Left kidney (tissue), 1 donor: ENCODE measurements at regions not wholly inside any gene's neighbourhood (a gene's known extent, or its start where the extent isn't known, plus 50 kb on each side); places are given as distances from the start of the nearest gene placed in this dataset.

Experiments used
- DNase-seq: peaks from one replicate; pipeline ENCODE4 v3.0.0-alpha.2; 2013

DNA sequence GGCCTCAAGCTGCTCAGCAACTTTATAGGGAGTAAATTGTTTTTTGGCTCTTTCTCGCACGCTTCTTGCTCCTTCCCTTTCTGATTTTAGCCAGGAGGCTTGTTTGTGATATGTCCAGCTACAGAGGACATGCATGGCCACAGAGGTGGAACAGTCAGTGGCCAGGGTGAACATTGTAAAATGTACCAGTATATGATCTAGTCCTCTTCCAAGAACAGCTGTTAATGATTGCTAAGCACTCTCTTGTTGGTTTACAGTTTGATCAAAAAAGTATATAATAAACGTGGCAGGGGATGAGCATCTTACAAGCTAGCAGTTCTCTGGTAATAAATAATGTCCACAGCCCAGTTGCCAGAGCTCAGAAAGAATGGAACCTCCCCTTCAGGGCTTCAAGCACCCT is 461.7 kb upstream of the DYNLRB2 start:
- DNase-seq, result no peak

DNA sequence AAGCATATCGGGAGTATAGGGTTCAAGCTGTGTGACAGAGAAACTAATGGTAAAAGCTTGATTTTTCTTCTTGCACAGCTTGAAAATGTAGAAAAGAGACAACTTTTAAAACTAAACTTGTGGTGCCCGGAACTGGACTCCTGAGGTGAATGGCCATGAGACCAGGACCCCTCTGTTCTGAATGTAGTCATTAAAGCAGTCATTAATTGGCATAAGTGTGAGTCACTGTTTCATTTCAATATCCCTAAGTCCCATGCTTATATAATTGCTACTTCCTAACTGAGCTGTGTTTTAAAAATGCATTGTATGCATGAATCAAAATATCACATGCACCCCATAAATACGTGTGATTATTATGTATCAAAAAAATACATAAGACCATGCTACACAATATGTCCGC is 463.1 kb upstream of the DYNLRB2 start:
- no peak for DNase-seq

DNA sequence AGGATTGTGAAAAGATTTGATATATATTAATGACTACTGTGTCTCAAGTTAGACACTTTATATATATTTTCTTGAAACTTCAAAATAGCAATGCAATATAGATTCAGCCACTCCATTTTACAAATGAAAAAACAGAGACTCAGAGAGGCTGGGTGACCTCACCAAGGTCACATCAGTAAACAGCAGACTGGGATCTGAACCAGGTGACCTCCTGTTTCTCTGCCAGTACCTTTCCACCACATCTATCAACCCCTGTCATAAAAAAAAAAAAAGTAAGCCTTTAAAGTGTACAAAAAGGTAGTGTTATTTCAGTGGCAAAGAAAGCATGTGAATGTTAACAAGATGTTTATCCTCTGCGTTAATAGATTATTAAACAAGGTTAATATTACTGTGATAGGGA is 466.5 kb upstream of the DYNLRB2 start:
- DNase-seq, result no peak

DNA sequence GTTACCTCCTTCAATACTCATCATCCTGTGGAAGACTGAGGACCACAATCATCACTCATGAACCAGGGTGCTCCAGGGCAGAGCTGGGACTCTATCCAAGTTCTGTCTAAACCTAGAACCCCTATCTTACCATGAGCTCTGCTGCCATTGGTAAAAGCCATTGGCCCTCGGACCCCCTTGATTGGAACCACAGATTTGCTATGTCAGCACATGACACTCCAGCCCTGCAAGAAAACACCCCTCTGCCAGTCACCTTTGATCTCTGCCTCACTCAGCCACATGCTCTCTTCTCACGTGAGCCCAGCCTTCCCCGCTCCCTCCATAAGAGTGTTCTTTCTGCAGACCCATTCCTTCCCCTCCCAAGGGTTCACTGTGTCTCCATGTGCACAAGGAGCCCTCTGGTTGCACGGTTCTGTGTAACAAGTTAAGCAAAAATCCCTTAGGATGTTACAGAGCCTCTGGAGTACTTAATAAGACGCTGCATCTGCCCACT is 468.8 kb upstream of the DYNLRB2 start:
- DNase-seq, result no peak

DNA sequence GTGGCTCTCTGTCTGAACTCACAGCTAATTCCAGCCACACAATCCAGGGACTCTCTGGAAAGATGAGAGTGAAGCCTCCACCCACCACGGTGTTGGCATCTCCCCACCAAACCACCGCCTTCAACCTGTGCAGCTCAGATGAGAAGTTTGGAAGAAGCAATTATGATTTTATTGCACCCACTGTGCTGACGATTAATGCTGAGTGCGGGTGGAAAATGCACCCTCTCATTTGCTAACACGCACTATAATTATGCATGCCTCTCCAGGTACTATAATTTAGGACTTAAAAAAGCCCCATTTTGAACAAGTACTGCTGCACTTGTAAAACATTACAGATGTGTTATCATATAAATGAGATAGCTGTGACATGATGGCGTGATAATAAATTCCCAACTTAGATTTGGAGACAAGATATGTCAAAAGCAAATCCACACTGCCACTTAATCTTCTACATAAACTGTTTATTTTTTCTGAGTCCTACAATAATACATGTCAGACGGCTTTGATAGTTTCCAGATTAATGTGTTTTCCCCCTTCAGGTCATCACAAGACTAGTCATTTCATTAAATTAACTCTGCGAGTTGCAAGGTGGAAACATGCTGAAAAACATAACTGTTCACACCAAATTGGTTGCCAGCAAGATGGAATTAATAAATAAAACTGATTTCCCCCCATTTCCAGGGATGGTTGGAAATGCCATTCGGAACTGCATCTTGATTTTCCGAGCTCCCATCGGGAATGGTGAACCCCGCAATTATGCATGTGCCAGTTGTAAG is 466.5 kb upstream of the MAF start:
- no peak for DNase-seq

DNA sequence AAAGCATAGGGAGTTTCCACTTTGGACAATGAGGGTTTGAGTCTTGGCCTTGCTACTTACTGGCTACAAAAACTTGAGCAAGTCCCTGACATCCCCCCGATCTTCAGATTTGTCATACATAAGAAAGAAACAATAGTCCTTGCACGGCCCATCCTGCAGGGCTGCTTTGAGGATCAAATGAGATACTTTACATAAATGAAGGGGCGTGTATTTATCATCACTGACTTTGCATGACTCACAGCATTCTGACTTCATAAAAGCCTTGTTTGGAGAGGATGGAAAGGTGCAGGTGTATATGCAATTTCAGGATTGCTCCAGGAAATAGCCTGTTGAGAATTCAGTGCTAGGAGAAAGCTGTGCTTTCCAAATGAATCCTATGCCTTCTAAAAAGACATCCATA is 465.0 kb upstream of the MAF start:
- no peak for DNase-seq

DNA sequence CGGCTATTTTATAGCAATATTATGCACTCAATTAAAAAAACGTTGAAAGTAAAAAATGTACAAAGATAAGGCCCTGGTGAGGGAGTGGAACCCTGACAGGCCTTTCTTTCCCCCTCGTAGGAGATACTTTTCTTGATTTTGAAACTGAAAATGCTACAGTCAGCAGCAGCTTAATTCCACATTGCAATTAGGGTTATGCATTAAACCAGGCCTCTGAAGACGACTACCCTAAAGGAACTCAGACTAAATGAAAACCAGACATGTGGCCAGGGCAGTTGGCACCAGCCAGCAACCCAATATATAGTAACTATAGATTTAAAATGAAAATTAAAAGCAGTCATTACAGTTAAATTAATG is 463.2 kb upstream of the MAF start:
- DNase-seq, result no peak

DNA sequence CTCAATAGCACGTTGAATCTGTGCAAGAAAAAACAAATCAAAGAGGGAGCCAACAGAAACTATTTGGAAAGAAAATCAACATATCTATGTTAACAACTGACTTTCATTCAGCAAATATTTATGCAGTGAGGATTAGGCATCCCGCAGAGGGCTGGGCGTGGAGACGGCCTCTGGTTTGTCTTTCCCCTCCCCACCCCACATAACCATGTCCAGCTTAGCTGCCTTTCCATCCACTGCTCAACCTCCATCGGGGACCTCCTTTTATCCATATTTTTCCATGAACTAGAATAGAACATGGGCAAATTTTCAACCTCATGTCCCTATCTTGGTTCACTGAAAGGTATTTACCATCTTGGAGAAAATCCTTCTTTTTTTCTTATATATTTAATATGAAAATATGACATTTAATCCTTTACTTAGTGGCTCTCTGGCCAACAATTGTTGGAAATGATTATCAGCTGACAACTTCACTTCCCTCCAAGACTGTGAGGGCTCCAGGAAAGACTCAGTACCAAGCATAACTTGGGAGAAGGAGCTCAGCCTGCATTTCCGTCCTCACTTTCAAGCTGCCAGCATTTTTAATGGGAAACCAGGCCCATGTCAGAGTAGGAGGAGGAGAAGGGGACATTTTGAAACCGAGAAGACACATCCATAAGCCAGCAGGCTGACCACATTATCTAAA is 462.6 kb upstream of the MAF start:
- no peak for DNase-seq

DNA sequence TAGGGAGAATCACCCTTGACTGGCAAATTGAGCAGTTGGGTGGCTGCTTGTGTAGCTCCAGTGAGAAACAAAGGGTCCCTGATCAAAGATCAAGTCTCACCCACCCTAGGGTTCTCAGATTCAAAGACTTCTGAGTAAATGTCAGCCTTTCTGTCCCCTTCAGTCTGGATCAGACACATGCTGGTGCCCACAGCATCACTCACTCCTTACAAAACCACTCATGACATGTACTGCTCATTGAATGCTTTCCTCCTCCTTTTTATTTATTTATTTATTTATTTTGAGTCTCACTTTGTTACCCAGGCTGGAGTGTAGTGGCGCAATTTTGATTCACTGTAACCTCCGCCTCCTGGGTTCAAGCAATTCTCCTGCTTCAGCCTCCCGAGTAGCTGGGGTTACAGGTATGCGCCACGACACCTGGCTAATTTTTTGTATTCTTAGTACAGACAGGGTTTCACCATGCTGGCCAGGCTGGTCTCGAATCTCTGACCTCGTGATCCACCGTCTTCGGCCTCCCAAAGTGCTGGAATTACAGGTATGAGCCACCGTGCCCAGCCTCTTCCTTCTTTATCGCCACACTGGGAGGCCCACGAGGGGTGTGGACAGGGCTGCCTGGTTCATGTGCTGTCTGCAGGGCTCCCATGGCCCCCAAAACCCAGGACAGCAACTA is 462.0 kb upstream of the MAF start:
- DNase-seq, result no peak

DNA sequence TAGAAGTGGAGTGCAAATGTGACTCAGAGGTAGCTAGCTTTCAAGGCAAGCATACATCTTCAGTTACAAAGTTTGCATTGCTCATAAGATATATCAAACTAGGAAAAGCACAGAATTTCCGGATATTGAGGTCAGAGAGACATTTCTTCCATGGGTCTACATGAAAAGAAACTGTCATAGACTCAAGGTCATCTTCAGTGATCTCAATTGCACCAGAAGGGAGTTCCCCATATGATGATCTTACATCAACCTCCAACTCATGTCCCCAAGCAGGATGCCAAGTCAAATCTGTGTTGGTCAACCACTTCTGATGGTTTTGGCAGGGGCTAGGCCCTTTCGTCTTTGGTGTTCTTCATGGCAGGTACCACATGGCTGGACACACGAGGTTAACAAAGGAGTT is 459.9 kb upstream of the MAF start:
- no peak for DNase-seq

DNA sequence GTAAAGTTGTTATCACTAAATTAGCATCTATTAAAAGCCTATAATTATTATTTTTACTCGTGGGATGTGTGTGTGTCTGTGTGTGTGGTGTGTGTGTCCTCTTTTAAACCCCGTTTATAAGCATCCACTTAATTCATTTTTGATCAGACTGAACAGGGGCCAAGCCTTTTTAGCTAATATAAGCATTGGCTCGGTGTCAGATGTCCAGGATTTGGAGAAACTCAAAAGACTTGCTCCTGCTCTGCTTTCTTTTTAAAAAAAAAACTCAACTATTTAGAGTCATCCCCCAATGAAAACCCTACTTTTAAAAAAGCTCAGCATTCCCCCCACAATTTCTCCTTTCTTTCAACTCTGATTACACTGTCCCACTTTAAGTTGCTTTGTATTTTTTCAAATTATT is 459.3 kb upstream of the MAF start:
- DNase-seq, result no peak

DNA sequence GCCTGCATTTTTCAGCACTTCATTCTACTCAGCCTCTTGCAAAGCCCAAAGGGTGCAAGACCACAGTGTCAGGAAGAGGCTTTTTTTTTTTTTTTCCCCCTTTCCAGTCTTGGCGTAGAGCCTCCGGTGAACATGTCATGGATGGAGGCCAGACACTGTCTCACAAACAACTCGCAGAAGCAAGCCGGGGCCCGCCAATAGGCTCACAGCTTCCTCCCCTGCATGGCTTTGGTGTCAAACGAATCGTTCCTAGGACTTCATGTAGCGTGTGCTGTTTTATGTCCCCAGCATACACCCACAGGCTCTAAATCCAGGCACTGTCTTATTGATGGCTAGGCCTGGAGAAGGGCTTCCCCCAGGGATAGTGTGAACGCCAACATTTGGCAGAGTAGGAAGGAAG is 457.7 kb upstream of the MAF start:
- no peak for DNase-seq

DNA sequence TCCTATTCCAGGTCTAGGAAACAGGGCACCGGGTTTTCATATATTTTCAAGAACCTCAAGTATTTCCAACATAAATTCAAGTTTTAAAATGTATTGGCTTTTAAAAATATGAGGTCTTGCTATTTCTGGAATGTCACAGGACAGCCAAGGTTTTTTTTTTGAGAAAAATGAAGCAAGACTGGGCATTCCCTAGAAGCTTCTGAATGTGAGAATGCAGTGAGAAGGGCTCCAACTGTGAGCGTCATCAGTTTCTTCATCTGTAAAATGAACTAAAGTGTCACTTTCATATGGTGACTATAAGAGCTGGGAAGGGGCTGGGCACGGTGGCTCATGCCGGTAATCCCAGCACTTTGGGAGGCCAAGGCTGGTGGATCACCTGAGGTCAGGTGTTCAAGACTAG is 455.8 kb upstream of the MAF start:
- DNase-seq, result no peak

DNA sequence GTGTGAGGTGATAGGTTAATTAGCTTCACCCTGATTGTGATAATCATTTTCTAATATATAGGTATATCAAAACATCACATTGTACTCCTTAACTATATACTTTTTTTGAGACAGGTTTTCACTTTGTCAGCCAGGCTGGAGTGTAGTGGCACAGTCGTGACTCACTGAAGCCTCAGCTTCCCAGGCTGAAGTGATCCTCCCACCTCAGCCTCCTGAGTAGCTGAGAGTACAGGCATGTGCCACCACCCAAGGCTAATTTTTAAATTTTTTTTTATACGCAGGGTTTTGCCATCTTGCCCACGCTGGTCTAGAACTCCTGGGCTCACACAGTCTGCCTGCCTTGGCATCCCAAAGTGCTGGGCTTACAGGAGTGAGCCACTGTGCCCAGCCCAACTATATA is 455.3 kb upstream of the MAF start:
- DNase-seq, result no peak

DNA sequence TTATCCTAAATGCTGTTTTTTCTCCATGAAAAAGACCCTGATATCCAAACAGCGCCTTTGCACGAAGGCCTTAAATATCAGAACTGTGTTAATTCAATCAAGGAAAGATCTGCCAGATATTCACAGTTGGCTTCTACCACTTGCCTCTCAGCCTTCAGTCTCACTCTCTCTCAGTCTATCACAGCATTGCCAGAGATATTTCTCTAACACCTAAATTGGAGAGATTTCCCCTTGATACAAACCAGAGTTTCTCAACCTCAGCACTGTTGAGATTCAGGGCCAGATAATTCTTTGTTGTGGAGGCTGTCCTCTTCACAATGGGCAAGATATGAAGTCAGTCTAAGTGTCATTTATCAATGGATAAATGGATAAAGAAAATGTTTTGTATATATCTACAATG is 454.1 kb upstream of the MAF start:
- no peak for DNase-seq

DNA sequence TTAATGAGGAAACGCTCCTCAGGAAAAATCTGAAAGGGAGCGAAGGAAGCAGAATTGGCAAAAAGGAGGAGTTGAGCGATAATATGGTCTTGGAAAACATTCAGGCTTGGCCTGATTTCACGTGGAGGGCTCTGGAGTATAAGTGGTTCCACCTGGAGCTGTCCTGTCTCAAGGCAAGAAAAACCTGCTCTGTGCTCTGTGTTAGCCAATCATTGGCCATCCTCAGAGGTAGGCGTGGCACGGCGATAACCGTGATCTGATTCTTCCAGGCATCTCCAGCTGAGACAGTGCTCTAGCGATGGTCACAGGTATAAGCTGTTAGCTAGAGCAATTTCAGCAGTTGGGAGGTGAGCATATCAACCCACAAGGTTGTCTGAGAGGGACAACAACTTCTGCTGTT is 450.5 kb upstream of the MAF start:
- DNase-seq, result no peak

DNA sequence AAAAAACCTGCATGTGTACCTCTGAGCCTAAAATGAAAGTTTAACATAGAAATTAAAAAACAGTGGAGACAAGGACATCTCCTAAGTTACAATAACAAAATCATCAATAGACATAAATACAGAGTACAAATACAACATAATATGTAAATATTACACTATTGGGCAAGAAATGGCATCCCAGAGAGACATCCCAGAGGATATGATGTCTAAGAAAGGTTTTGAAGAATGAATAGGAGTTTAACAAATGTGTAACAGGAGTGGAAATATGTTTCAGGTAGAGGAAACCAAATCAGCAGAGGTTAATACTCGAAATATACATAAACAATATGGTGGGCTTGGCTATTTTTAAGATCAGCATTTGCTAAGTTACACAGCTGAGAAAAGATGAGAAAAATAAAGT is 447.7 kb upstream of the MAF start:
- no peak for DNase-seq

DNA sequence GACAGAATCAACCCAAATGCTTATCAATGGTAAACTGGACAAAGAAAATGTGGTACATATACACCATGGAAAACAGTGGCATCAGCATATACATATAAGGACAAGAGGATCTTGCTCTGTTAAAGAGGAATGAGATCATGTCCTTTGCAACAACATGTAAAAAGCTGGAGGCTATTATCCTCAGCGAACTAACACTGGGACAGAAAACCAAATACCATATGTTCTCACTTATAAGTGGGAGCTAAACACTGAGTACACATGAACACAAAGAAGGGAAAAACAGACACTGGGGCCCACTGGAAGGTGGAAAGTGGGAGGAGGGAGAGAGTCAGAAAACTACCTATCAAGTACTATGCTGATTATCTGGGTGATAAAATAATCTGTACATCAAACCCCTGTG is 447.3 kb upstream of the MAF start:
- no peak for DNase-seq

DNA sequence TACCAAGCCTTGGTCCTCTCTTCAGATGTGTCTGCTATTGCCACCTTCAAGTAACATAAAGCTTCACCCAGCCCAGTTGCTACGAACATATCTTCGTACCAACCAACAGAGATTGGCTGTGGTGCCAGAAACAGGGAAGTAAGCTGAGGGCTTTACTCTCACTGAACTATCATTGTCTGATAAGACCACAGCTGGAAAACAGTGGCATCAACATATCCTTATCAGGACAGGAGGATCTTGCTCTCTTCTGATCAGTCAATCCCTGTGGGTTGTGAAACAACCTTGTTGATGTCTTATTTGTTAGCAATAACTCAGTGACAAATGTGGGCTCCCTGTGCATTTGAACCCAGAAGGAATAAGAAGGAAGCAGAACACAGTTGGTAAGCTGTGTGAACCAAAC is 446.3 kb upstream of the MAF start:
- DNase-seq, result no peak

DNA sequence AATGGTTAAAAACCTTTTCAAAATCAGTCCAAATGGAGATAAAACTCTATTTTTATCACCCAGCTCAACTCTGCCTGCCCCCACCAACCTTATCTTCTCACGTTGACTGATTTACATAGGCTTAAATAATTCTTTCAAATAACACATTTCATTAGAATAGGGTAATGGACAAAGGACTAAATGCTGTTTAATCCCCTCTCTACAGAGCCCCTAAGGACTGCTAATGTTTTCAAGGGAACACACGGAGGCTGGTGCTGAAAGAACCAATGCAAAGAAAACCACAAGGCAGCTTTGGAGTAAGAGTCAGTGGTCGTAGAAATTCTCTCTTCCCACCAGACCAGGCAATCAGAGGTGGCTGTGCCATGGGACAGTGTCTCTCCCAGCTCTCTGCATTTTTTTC is 445.7 kb upstream of the MAF start:
- no peak for DNase-seq

DNA sequence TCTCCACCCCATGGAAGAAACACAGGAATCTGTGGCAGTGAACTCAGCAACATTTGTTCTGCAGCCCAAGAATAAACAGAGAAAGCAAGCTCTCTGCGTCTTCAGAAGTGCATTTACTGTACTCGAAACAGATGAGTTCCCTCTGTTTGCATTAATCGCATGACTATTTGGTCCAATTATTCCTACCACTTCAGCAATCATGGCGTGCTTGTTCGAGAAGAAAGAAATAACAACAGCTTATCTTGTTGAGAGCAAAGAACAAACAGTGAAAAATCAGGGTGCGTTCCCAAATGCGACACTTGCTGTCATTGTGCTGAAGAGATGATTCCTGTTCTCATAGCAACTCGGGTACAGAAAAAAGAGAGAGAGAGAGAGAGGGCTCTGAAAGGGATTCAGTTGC is 445.3 kb upstream of the MAF start:
- DNase-seq, result no peak

DNA sequence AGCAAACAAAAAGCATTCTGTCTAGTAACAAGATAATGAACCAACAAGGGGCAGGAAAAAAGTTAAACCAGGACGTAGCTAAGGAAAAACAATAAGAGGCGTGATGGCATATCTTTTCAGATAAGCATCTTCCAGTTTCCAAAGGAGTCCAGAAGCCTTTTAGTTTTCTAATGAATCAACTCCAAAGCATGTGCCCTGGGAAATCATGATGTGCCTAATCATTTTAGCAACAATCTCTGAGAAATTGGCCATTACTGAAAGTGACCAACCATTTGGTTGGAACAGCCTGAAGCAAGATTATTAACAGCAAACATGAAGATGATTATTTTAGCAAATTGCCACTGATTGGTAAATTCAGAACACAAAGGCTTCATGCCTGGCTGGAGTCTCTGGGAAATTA is 440.9 kb upstream of the MAF start:
- DNase-seq, result no peak

DNA sequence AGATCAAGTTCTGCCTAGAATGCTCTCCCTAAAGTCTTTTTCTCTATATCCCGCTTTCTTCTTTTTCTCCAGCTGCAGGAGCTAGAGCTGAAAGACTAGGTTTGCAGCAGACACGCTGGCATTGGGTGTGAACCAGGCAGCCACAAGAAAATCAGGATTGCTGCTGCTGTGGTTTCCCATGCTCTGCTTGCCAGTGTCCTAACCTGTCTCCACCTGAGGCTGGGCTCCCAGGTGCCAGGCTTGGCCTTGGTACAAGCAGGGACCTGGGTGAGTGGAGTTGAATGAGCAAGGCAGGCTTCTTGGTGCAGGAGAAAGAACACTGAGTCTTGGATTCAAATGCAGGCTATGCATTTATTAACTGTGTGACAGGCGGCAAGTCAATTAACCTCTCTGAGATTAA is 440.3 kb upstream of the MAF start:
- no peak for DNase-seq

DNA sequence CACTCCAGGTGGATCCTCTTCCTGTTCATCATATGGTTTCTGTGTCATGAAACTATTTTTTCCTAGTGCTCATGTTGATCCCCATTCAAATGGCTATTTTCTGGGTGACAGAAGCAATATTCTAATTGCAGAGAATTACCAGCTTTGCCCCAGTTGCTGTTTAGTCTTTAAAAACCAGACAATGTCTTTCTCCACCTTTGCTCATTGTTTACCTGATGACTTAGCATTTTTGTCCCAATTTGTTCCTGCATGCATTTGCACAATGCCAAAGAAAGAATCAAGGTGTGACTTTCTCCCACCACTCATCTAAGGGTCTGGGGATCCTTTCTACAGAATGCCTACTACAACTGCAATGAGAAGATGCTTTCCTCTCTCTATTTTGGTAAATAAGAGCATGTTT is 439.9 kb upstream of the MAF start:
- no peak for DNase-seq
